Activated gamma-delta T cell (primary cell): ENCODE measurements at regions not wholly inside any gene's neighbourhood (a gene's known extent, or its start where the extent isn't known, plus 50 kb on each side); places are given as distances from the start of the nearest gene placed in this dataset.

Experiments used
- DNase-seq: peaks from one replicate; lab custom pipeline; 2025; lab: John Stamatoyannopoulos, UW

- peak; percentile 27 for DNase-seq
These were observed 97.8 kb downstream of the ZNF674 start for GRCh38 chrX:46447384-46447783.

GRCh38 chrX:46446727-46447378 lies 98.4 kb downstream of the ZNF674 start:
- DNase-seq: peak; percentile 81

GRCh38 chrX:46444011-46444410 lies 101.2 kb downstream of the ZNF674 start:
- no peak for DNase-seq

- no peak for DNase-seq
These were observed 108.5 kb downstream of the ZNF674 start for GRCh38 chrX:46436744-46437143.

- DNase-seq: no peak
These were observed 111.3 kb downstream of the ZNF674 start for GRCh38 chrX:46433892-46434291.

- no peak for DNase-seq
These were observed 136.4 kb downstream of the ZNF674 start for GRCh38 chrX:46408553-46409407.

- DNase-seq: no peak
These were observed 137.5 kb downstream of the ZNF674 start for GRCh38 chrX:46407753-46408130.

GRCh38 chrX:46407036-46407752 lies 138.0 kb downstream of the ZNF674 start:
- DNase-seq: no peak

- DNase-seq: no peak
These were observed 140.4 kb downstream of the ZNF674 start for GRCh38 chrX:46404774-46405173.

- no peak for DNase-seq
These were observed 144.4 kb downstream of the ZNF674 start for GRCh38 chrX:46400530-46401443.

- no peak for DNase-seq
These were observed 146.3 kb downstream of the ZNF674 start for GRCh38 chrX:46398874-46399273.

GRCh38 chrX:46398126-46398525 lies 147.1 kb downstream of the ZNF674 start:
- no peak for DNase-seq

- no peak for DNase-seq
These were observed 158.7 kb downstream of the ZNF674 start for GRCh38 chrX:46386511-46386910.

- DNase-seq: no peak
These were observed 162.2 kb downstream of the ZNF674 start for GRCh38 chrX:46383006-46383405.

- no peak for DNase-seq
These were observed 162.6 kb downstream of the ZNF674 start for GRCh38 chrX:46382595-46382994.

- no peak for DNase-seq
These were observed 163.6 kb downstream of the ZNF674 start for GRCh38 chrX:46381630-46382029.

GRCh38 chrX:46380148-46380752 lies 165.0 kb downstream of the ZNF674 start:
- DNase-seq: no peak

GRCh38 chrX:46376246-46376885 lies 168.9 kb downstream of the ZNF674 start:
- no peak for DNase-seq

GRCh38 chrX:46375831-46376230 lies 169.4 kb downstream of the ZNF674 start:
- DNase-seq: no peak

GRCh38 chrX:46374371-46374770 lies 170.8 kb downstream of the ZNF674 start:
- DNase-seq: no peak

GRCh38 chrX:46367491-46367890 lies 177.7 kb downstream of the ZNF674 start:
- no peak for DNase-seq
